Stimulated activated CD8-positive, alpha-beta memory T cell treated with anti-CD3 and anti-CD28 coated beads, Interleukin-4, amount 100 ng/mL, for 24 hours (primary cell): ENCODE measurements at regions not wholly inside any gene's neighbourhood (a gene's known extent, or its start where the extent isn't known, plus 50 kb on each side); places are given as distances from the start of the nearest gene placed in this dataset.
"Not testable (repeated sequence)": the region's sequence is repeated elsewhere in the genome, so short reads cannot be mapped to it uniquely, and the experiment has no call there.

ENCODE experiments used
- DNase-seq: peaks from one replicate; pipeline ENCODE4 v3.0.0-alpha.2; 2020; ENCODE audit warnings: low read depth

DNA sequence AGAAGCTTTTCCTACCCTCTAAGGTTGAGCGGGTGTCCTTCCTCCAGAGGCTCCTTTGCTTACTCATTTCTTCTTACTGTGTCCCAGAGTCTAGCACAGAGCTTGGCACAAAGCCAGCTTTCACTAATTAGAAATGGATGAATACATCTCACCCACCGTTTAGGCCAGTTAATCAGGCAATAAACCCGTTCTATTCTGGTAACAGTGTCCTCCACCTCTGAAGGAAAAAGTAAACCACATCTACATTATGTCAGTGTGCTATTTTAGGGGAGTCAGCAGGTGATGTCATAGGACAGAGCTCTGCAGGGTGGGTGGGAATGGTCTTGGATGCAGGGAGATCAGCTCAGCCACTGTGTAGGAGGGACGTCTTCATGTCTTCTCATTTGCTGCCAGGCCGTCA lies 109.2 kb downstream of the OSTF1 start:
- no peak for DNase-seq

- DNase-seq = no peak
Observed at GRCh38 chr9:75198436-75198835, 110.1 kb downstream of the OSTF1 start.

DNA sequence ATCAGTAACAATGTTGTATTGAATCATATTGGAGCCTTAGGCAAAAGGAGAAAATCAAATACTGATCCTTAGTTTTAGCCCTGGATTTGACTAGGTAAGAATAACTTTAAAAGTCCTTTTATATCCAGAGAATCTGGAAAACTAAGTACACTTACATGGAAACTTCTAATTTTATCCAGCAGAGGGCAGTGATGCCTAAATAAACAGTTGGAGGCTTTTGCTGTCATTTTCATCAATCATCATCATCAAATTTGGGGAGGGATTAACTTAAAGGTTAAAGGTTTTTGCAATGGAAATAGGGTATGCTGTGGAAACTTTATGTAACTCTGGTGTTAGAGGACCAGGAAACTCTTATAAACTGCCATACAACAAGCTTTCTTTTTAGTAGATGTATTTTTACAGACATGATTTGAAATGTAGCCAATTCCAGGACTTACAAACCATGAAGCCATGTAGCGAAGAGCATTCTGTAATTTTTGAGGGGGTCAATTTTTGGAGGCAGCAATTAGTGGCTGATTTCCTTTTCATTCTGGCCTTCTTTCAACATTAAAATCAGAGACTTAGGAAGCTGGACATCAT lies 112.7 kb downstream of the OSTF1 start:
- no peak for DNase-seq

- DNase-seq = no peak
Observed at GRCh38 chr9:75201480-75202209, 113.3 kb downstream of the OSTF1 start.

DNA sequence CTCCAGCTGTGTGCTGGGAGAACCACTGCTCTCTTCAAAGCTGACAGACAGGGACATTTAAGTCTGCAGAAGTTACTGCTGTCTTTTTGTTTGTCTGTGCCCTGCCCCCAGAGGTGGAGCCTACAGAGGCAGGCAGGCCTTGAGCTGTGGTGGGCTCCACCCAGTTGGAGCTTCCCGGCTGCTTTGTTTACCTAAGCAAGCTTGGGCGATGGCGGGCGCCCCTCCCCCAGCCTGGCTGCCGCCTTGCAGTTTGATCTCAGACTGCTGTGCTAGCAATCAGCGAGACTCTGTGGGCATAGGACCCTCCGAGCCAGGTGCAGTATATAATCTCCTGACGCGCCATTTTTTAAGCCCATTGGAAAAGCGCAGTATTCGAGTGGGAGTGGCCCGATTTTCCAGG lies 119.7 kb downstream of the OSTF1 start:
- not testable (repeated sequence) for DNase-seq

- DNase-seq = no peak
Observed at GRCh38 chr9:75210215-75210614, 121.9 kb downstream of the OSTF1 start.

DNA sequence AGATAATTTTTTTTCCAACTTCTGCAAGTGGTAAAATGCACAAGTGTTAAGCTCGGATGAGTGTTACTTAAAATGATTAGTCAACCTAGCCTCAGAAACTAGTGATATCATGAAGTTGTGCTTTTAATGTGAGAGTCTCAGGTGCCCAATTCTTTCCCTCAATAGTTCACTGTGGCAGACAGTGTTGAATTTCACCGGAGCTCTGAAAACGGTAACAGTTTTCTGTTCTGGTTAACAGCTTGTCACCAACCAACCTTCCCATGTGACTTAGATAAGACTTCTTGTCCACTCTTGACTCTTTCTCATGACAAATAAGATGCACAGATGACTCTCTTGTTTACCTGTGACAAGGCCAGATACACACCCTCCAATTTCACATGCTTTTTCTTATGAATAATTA lies 125.5 kb downstream of the OSTF1 start:
- DNase-seq = no peak

DNA sequence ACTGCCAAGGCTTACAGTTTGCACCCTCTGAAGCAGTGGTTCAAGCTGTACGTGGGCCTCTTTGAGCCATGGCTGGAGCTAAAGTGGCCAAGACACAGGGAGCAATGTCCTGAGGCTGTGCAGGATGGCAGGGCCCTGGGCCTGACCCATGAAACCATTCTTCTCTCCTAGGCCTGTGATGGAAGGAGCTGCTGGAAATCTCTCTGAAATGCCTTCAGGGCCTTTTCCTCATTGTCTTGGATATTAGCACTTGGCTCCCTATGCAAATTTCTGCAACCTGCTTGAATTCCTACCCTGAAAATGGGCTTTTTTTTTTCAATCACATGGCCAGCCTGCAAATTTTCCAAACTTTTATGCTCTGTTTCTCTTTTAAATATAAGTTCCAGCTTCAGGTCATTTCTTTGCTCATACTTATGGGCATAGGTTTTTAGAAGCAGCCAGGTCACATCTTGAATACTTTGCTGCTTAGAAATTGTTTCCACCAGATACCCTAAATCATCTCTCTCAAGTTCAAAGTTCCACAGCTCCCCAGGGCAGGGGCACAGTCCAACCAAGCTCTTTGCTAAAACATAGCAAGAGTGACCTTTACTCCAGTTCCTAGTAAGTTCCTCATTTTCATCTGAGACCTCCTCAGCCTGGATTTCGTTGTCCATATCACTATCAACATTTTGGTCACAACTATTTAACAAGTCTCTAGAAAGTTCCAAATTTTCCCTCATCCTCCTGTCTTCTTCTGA lies 138.3 kb downstream of the OSTF1 start:
- no peak for DNase-seq

GRCh38 chr9:75228893-75229292 lies 140.6 kb downstream of the OSTF1 start:
- DNase-seq = no peak

GRCh38 chr9:75229605-75230332 lies 141.5 kb downstream of the OSTF1 start:
- no peak for DNase-seq

GRCh38 chr9:75230469-75230868 lies 142.2 kb downstream of the OSTF1 start:
- no peak for DNase-seq

DNA sequence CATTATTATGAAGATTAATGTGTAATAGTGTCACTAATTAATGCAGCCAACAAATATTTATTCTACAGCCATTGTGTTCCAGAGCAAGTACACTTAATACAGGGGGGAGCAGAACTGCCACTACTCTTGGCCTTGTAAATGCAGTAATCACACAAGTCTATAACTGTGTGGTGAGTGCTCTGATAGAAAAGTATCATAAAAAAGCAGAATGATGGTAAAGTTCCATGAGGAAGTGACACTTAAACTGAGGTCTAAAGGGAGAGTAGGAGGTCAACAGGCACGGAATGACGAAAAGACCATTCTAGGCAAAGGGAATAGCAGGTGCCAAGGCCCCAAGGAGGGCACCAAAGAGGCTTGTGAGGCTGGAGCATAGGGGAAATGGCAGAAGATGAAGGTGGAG lies 142.9 kb downstream of the OSTF1 start:
- DNase-seq = no peak

DNA sequence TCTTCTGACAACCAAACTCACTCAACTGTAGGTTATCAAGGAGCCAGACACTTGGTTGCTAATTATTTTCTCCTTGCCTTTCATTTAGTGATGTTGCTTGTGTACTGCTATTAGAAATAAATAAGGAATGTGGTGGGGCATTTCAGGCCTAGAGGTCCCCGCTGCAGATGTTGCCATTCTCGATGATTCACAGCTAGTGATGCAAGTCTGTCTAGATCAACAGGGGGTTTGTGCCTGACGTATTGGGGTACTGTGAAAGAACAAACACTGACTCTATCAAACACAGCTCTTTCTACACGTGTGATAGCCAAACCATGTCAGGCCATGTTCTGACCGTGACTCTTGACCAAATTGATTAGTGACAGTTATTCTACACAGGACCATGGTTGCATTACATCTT lies 144.7 kb downstream of the OSTF1 start:
- DNase-seq = no peak

DNA sequence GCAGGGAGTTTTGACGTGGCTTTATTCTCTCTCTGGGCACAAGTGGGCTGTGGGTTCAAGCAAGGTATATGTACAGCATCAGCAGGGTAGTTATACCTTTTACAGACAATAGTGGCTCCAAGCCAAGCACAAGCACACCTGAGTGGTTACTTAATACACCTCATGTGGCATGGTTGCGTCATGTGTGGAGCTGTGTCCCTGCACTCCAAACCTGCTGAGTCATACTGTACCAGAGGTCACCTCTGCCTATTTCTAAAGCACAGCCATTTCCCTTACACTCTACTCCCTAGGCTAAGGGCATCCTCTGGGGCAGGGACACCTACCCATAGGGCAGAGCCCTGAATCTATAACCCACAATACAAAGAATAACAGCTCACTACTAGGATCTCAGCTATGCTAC lies 147.3 kb downstream of the OSTF1 start:
- no peak for DNase-seq

DNA sequence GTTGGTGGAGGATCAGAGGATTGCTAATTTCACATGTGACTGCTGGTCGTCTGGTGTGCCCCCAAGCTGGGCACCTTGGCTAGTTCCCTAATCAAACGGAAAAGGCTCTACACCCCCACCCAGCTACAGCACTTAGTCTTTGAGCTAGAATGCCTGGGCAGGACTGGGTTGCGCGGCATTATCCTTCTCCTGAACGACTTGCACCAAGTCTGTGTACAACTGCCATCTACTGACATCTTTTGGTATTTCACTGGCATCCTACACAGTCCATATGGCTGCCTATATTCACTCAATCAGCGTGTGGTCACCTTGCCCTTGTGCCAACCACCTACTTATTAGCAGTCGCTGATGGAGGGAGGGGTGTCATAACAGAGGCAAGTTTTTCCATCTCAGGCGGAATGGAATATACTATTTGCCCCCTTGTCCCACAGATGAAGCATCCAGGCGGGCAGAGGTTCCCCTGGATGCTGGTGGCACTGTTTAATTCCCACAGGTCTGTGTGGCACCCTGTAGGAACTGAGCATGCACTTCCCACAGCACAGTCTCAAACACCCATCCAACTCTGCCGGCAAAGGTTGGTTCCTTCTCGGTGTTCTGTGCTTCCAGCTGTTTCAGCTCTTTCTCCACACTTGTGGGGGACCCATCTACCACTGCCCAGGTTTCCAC lies 150.1 kb downstream of the OSTF1 start:
- no peak for DNase-seq

DNA sequence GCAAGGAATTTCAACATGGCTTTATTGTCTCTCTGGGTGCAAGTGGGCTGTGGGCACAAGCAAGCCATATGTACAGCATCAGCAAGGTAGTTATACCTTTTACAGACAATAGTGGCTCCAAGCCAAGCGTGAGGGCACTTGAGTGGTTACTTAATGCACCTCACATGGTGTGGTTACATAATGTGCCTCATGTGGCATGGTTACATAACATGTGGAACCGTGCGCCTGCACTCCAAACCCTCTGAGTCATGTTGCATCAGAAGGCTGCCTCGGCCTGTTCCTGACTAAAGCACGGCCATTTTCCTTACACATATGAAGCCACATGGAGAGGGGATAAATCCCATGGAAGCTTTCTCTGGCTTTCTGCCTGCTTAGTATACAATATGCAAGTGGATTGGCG lies 150.9 kb downstream of the OSTF1 start:
- DNase-seq = no peak

DNA sequence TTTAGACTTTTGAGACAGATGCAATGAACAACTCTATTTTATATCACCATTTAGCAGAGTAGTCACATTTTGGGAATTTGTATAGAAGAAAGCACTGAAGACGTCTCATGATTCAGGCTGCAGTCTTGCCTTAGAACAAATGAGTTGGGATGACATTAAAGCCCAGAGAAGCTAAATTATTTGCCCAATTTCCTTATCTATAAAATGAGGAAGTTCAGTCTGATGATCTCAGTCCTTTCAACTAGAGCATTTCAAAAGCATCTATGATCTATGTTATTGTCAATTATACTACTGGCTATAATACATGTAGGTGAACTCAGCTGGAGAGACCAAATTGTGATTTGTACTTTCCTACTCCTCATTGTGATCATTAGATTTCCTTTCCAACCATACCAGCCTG lies 154.1 kb downstream of the OSTF1 start:
- DNase-seq = no peak

DNA sequence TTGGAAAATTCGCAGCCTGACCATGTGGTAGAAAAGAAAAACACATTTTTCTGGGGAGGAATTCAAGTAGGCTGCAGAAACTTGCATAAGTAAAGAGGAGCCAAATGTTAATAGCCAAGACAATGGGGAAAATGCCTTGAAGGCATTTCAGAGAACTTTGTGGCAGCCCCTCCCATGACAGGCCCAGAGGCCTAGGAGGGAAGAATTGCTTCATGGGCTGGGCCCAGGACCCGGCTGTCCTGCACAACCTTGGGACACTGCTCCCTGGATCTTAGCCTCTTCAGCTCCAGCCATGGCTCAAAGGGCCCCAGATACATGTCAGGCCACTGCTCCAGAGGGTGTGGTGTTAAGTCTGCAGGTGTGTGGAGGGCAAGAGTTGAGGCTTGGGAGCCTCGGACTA lies 158.6 kb downstream of the OSTF1 start:
- DNase-seq = no peak

DNA sequence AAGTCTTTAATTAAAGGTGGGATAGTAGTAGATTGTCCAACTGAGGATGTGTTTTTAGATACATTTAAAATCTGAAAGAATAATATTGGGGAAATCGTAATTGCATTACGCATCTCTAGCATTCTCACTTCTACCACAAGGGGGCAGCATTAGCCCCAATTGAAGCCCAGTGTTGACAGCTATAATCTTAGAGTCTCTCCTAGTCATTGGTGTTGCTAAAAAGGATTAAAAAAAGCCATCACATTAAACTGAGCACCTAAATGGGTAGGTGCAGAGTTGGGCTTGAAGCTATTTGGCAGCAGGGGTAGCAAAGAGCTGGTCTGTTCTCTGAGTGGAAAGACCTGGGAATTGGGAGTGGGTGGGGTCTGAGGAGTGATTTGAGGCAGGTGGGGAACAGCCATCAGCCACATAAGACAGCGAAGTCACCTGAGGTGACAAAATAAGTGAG lies 177.2 kb downstream of the OSTF1 start:
- peak; percentile 12 for DNase-seq

- DNase-seq = no peak
Observed at GRCh38 chr9:75269197-75269596, 180.9 kb downstream of the OSTF1 start.

DNA sequence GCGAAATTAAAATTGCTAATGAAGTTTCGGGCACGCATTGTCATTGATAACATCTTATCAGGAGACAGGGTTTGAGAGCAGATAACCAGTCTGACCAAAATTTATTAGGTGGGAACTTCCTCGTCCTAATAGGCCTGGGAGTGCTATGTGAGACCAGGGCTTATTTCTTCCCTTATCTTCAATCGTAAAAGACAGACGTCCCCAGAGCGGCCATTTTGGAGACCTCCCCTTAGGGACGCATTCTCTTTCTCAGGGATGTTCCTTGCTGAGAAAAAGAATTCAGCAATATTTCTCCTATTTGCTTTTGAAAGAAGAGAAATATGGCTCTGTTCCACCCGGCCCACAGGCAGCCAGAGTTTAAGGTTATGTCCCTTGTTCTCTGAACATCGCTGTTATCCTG lies 184.7 kb downstream of the OSTF1 start:
- DNase-seq = not testable (repeated sequence)

DNA sequence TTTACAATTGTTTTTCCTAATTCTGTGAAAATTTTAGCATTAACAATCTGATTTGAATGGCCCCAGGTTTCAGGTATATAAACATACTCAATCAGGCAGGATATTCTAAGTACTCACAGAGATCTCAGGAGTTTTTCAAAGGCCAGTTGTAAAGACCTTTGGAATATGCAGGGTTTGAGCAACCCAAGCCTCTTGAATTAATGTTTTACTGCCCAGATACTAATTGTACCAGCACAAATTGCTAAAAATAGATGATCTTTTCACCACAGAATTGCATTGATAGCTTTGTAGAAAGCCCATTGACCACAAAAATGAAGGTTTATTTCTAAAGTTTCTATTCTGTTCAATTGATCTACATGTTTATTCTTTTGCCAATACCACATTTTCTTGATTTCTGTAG lies 186.5 kb downstream of the OSTF1 start:
- no peak for DNase-seq
